ENCODE measurements at regions not wholly inside any gene's neighbourhood (a gene's known extent, or its start where the extent isn't known, plus 50 kb on each side); places are given as distances from the start of the nearest gene placed in this dataset.

DNA sequence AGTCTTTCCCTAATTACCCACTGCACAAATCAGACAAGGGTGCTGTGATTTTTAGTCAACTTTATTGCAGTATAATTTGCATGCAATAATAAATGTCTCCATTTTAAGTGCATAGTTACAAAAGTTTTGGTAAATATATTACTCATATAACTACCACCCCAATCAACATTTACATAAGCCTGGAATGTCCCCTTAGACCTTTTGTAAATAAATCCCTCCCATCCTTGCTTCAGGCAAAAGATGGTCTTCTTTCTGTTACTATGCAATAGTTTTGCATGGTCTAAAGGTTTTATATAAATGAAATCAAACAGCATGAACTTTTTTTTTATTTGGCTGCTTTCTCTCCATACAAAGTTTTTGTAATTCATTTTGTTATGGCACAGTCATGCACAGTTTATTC is 235.4 kb downstream of the PYDC2 start:
- DNase-seq (ENCODE audit: low spot score) = no peak
- no peak for TF ChIP-seq CTCF (IDR thresholded peaks at IDR 0.05)
- no peak for ATAC-seq (ENCODE audit: low FRiP score)

DNA sequence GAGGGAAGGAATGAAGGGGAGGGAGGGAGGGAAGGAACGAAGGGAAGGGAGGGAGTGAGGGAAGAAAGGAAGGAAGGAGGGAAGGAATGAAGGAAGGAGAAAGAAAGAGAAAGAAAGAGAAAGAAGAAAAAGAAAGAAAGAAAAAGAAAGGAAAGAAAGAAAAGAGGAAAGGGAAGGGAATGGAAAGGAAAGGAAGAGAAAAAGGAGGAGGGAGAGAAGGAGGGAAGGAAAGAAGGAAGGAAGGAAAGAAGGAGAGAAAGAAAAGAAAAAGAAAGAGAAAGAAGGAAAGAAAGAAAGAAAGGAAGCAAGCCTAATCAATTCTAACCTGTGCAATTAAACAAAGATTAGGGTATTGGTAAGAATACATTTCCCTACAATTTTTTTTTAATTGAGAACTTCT is 238.6 kb downstream of the PYDC2 start:
- TF ChIP-seq CTCF (IDR thresholded peaks at IDR 0.05) = no peak
- DNase-seq (ENCODE audit: low spot score) (no peak), ATAC-seq (ENCODE audit: low FRiP score) (no peak)

GRCh38 chr3:191702121-191702520 is 241.2 kb downstream of the PYDC2 start:
- ATAC-seq (ENCODE audit: low FRiP score) (no peak), DNase-seq (ENCODE audit: low spot score) (no peak)
- no peak for TF ChIP-seq CTCF (IDR thresholded peaks at IDR 0.05)

DNA sequence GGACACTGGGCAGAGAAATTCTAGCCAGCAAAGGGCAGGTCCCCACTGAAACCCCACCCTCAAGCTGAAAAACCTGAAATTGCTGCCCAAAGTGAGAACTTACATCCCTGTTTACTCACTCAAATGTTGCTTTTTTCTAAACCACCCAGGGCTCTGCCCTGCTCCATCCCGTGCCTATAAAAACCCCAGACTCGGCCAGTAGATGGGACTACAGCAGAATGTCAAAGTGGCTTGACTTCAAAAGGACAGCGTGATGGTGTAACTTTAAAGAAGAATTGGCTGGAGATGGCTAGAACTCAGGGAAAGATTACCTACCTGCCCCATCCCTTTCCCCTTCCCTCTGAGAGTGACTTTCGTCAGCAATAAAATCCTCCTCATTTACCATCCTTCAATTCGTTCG is 246.9 kb downstream of the PYDC2 start:
- no peak for TF ChIP-seq CTCF (IDR thresholded peaks at IDR 0.05)
- ATAC-seq (ENCODE audit: low FRiP score) (no peak), DNase-seq (ENCODE audit: low spot score) (no peak)

DNA sequence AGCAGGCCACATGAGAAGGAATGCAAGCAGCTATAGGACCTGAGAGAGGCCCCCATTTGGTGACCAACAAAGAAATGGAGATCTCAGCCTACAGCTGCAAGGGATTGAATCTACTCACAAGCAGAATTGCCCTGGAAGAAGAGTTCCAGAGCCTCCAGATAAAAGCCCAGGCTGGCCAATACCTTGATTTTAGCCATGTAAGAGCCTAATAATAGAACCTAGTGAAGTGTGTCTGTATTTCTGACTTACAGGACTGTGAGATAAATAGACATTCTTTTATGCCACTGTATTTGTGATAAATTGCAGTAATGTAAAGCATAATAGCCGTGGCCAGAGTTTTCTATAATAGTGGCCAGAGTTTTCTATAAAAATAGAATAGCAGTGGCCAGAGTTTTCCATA is 254.6 kb downstream of the PYDC2 start:
- DNase-seq (ENCODE audit: low spot score) = no peak
- no peak for TF ChIP-seq CTCF (IDR thresholded peaks at IDR 0.05)
- no peak for ATAC-seq (ENCODE audit: low FRiP score)

DNA sequence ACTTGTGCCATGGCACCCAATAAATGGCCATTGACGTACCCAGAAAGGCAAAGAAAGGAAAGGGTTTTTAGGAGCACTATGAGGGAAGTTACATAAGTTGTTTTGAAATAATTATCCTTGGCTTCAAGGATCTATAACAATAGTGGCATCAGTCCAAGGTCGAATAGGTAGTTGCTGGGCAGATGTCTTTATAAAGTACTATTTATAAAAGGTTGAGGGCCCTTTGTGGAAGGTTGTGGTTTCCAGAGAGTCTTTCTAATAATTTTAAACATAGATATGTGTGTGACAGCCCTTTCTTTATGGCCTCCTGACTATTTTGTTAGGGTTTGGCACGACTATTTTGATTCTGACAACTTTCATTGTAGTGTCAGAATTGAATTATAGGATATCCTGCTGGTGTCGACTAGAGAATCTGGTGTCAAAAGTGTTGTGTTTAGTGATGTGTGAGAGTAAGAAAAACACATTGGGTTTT is 260.5 kb downstream of the PYDC2 start:
- no peak for TF ChIP-seq CTCF (IDR thresholded peaks at IDR 0.05)
- ATAC-seq (ENCODE audit: low FRiP score) = no peak
- DNase-seq (ENCODE audit: low spot score) = no peak

- no peak for TF ChIP-seq CTCF (IDR thresholded peaks at IDR 0.05)
- DNase-seq (ENCODE audit: low spot score) (no peak), ATAC-seq (ENCODE audit: low FRiP score) (no peak)
Measured at GRCh38 chr3:191721990-191722389, 261.0 kb downstream of the PYDC2 start.
